Activated CD4-positive, alpha-beta T cell treated with anti-CD3 and anti-CD28 coated beads, Interleukin-10, Interleukin-2, amounts not matched to agents 100 ng/mL and 50 ng/mL, durations not matched to agents 16 hours and 8 hours (primary cell): ENCODE measurements at regions not wholly inside any gene's neighbourhood (a gene's known extent, or its start where the extent isn't known, plus 50 kb on each side); places are given as distances from the start of the nearest gene placed in this dataset.

Source experiments
- DNase-seq: peaks from one replicate; pipeline ENCODE4 v3.0.0-alpha.2; 2020

- DNase-seq = no peak
Measured at GRCh38 chr1:187241971-187242370, 413.2 kb downstream of the PLA2G4A start.

GRCh38 chr1:187244623-187245022 lies 415.9 kb downstream of the PLA2G4A start:
- DNase-seq = no peak

- DNase-seq = no peak
Measured at GRCh38 chr1:187245201-187245600, 416.5 kb downstream of the PLA2G4A start.

- no peak for DNase-seq
Measured at GRCh38 chr1:187249196-187249595, 420.4 kb downstream of the PLA2G4A start.

GRCh38 chr1:187252923-187253322 lies 424.2 kb downstream of the PLA2G4A start:
- DNase-seq = no peak

GRCh38 chr1:187257476-187257875 lies 428.7 kb downstream of the PLA2G4A start:
- DNase-seq = no peak

- no peak for DNase-seq
Measured at GRCh38 chr1:187261637-187262036, 432.9 kb downstream of the PLA2G4A start.

- no peak for DNase-seq
Measured at GRCh38 chr1:187262731-187263130, 434.0 kb downstream of the PLA2G4A start.

GRCh38 chr1:187264995-187265602 lies 436.4 kb downstream of the PLA2G4A start:
- DNase-seq = peak; percentile 9

GRCh38 chr1:187266051-187266450 lies 437.3 kb downstream of the PLA2G4A start:
- DNase-seq = no peak

GRCh38 chr1:187267827-187268226 lies 439.1 kb downstream of the PLA2G4A start:
- DNase-seq = no peak

- no peak for DNase-seq
Measured at GRCh38 chr1:187270256-187270655, 441.5 kb downstream of the PLA2G4A start.

GRCh38 chr1:187275346-187275745 lies 446.6 kb downstream of the PLA2G4A start:
- DNase-seq = no peak

GRCh38 chr1:187275985-187276575 lies 447.3 kb downstream of the PLA2G4A start:
- DNase-seq = no peak

- DNase-seq = no peak
Measured at GRCh38 chr1:187276677-187277076, 447.9 kb downstream of the PLA2G4A start.

- no peak for DNase-seq
Measured at GRCh38 chr1:187280031-187280430, 451.3 kb downstream of the PLA2G4A start.

- no peak for DNase-seq
Measured at GRCh38 chr1:187281085-187281484, 452.3 kb downstream of the PLA2G4A start.

- DNase-seq = no peak
Measured at GRCh38 chr1:187283984-187284383, 455.2 kb downstream of the PLA2G4A start.

- DNase-seq = no peak
Measured at GRCh38 chr1:187294421-187295201, 465.9 kb downstream of the PLA2G4A start.

GRCh38 chr1:187300081-187300480 lies 471.3 kb downstream of the PLA2G4A start:
- no peak for DNase-seq

GRCh38 chr1:187306710-187307415 lies 478.1 kb downstream of the PLA2G4A start:
- DNase-seq = no peak

GRCh38 chr1:187310038-187310631 lies 481.4 kb downstream of the PLA2G4A start:
- DNase-seq = no peak

- no peak for DNase-seq
Measured at GRCh38 chr1:187313115-187313514, 484.4 kb downstream of the PLA2G4A start.
